ENCODE measurements at regions not wholly inside any gene's neighbourhood (a gene's known extent, or its start where the extent isn't known, plus 50 kb on each side); places are given as distances from the start of the nearest gene placed in this dataset.

DNA sequence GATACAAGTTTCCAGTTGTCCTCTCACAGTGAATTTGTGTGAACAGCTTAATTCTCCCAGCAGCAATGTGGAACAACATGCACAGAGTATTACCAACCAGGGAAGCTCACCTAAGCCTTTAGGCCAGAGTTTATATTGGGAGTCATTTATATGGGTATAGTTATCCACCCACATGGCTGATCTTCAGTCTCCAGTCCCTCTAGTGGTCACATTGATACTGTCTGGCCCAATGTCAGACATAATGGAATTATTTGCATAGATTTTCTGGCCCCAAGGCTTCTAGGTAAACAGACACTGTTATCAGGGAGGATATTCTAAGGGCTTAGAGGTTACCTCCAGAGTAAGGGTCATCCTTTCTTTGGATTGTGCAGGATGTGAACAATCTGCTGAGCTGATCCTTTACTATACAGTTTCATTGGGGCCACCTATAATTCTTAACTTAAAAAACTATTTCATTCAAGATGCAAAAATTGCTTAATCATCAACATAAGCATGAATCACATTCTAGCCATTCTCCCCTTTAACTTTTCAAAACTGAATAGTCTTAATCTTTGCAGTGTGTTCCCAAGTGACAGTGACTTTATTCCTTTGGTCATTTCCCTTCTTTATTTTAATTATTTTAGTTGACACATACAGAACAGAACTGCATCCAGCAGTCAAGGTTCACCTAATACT is 210.9 kb downstream of the LTN1 start:
- TF ChIP-seq, protein P1, sequence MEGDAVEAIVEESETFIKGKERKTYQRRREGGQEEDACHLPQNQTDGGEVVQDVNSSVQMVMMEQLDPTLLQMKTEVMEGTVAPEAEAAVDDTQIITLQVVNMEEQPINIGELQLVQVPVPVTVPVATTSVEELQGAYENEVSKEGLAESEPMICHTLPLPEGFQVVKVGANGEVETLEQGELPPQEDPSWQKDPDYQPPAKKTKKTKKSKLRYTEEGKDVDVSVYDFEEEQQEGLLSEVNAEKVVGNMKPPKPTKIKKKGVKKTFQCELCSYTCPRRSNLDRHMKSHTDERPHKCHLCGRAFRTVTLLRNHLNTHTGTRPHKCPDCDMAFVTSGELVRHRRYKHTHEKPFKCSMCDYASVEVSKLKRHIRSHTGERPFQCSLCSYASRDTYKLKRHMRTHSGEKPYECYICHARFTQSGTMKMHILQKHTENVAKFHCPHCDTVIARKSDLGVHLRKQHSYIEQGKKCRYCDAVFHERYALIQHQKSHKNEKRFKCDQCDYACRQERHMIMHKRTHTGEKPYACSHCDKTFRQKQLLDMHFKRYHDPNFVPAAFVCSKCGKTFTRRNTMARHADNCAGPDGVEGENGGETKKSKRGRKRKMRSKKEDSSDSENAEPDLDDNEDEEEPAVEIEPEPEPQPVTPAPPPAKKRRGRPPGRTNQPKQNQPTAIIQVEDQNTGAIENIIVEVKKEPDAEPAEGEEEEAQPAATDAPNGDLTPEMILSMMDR (conservative IDR thresholded peaks at IDR 0.05; ENCODE audit: low read length) = peak; percentile 53
- no peak for TF ChIP-seq EZH2phosphoT487 (IDR thresholded peaks at IDR 0.05; ENCODE audit: borderline replicate concordance)

Measured in Loucy (cell line).